HG03066 (cell line): ENCODE measurements at regions not wholly inside any gene's neighbourhood (a gene's known extent, or its start where the extent isn't known, plus 50 kb on each side); places are given as distances from the start of the nearest gene placed in this dataset.
"Not testable (repeated sequence)": the region's sequence is repeated elsewhere in the genome, so short reads cannot be mapped to it uniquely, and the experiment has no call there.

Experiments used
- ATAC-seq: cut with Tn5 transposase; IDR thresholded peaks from one replicate; pipeline ENCODE4 v1.9.1; 2021; ENCODE audit warnings: low read depth; ENCODE audit not compliant: unreplicated experiment

GRCh38 chr3:21894459-21895340 lies 143.7 kb upstream of the ZNF385D start:
- no peak for ATAC-seq

- no peak for ATAC-seq
Observed at GRCh38 chr3:21898316-21898715, 147.3 kb upstream of the ZNF385D start.

- no peak for ATAC-seq
Observed at GRCh38 chr3:21901484-21901883, 150.5 kb upstream of the ZNF385D start.

- no peak for ATAC-seq
Observed at GRCh38 chr3:21902956-21903355, 151.9 kb upstream of the ZNF385D start.

DNA sequence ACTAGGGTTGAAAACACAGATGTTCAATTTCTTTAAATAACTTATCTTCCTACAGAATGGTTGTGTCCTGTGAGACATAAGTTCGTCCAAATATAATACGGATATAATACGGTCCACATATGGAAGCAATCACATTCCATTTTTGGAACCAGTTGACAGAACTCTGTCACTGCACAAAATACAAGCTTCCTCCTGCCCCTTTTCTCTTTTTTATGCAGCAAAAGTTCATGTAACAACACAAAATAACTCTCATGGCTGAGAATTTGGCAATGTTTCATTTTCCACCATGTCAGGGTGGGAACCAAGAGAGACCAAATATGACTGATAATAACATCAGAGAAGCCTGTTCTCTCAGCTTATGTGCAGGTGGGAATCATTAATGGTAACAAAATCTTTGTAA lies 158.1 kb upstream of the ZNF385D start:
- ATAC-seq: no peak

- ATAC-seq: no peak
Observed at GRCh38 chr3:21912711-21913110, 161.7 kb upstream of the ZNF385D start.

GRCh38 chr3:21913791-21914190 lies 162.8 kb upstream of the ZNF385D start:
- ATAC-seq: no peak

DNA sequence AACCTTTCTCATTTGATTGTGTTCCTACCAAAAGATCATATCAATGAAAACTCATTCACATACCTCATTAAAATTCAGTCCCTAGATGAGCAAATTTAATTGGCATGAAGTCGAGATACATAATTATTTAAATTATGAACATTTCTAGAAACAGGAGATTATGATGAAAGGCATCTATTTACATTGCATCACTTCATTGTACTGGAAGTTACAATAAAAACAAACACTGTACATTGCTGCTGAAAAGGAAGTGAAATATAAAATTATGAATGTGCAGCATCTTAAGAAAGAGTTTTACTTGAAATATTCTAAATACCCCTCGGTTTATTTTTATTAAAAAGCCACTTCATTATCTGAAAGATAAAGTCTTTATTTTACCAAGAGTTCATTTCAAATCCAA lies 163.4 kb upstream of the ZNF385D start:
- ATAC-seq: no peak

DNA sequence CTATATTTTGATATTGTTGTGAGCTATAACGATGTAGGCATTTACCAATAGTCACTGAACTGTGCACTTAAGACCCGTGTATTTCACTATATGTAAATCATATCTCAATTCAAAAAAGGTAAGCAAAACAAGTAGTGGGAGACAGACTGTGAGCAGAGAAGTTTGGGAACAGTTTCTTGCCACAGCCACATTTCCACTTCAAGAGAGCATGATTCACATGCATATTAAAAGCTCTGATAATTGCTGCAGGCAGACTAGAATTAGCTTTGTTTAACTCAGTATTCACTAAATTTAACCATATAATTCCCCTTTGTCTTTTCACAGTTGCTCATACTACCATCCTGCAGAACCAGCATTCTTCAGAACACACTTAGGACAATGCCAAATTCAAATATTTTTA lies 168.4 kb upstream of the ZNF385D start:
- ATAC-seq: no peak

GRCh38 chr3:21920421-21920861 lies 169.4 kb upstream of the ZNF385D start:
- ATAC-seq: no peak

DNA sequence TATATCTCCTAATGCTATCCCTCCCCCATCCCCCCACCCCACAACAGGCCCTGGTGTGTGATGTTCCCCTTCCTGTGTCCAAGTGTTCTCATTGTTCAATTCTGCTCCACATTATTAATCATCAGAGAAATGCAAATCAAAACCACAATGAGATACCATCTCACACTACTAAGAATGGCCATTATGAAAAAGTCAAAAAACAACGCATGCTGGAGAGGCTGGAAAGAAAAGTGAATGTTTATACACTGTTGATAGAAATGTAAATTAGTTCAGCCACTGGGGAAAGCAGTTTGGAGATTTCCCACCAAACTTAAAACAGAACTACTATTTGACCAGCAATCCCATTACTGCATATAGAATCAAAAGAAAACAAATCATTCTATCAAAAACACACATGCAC lies 172.1 kb upstream of the ZNF385D start:
- ATAC-seq: not testable (repeated sequence)

DNA sequence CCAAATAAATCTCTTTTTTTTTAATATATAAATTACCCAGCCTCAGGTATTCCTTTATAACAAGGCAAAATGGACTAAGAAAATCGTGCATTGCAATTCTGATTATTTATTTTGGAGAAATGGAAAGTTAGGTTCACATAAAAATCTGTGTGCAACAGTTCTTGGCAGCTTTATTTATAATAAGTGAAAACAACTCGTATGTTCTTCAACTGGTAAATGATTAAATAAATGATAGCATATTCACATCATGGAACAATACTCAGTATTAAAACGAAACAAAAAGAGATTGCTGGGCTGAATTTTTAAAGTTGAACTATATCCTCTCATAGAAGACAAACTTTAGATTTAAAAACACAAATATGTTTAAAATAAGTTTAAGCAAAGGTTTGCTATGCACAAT lies 176.3 kb upstream of the ZNF385D start:
- ATAC-seq: no peak

DNA sequence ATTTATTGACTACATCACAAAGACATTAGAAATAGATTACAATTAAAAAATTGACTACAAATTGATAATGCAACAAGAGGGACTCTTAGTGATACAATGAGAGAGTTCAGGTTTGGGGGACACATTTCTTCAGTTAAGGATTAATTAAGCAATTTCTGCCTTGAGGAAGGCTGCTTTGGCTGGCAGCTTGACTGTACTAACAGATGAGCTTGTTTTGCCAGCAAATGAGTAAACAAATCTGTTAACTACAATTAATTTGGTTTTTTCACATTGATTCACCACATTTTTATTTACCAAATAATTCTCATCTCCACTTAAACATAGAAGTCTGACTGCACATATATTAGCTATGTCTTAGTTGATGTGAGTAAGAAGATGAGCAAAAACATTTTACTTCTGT lies 183.6 kb upstream of the ZNF385D start:
- no peak for ATAC-seq

GRCh38 chr3:21936207-21936606 lies 185.2 kb upstream of the ZNF385D start:
- no peak for ATAC-seq

DNA sequence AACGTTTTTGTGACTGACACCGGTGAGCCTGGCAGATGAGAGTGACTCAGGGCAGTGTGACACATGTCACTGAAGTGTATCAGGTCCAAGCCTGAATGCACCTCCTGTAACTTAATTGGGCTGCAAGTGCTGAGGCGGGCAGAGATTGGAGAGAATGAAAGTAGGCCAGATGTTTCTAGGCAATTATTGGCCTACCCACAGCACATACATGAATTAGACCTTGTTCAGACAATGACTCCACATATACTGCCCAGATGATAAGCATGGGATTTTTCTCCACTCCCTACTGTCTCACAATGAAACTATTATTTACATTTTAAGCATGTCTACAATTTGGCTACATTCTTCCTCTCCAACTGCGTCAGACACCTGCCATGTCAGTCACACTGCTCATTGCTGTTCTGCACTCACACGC lies 187.3 kb upstream of the ZNF385D start:
- no peak for ATAC-seq

DNA sequence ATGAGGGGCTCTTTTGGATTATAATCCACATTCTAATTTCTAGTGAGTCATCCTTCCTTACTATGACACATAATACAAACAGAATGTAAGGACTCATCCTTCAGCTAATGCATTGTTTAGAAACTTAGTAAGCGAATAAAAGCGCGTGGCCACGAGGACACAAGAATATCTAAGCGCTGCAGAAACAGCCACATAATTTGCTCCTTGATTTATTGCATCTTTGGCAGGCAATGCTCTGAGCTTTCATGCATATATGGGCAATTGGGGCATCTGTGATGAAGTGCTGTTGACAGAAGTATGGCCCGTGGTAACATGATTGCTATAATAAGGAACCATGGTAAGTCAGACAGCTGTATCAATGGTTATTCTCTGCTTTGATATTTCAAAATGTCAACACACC lies 191.3 kb upstream of the ZNF385D start:
- no peak for ATAC-seq

DNA sequence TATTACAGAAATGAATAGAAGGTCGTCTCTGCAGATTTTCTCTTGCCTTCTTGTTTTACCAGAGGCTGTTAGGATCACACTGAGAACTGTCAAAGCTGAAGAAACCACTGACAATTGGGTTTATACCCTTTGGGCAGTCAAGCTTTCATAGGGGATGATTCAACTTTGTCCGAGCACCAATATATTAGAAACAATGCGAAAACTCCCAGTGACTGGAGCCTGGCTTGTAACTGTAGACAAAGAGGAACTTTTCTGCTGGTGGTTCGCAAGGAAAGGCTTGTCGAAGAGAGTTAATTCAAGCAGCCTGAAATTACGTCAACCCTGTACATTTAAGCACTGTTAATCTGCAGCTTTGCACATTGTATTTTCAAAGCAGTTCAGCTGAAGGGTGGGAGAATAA lies 193.2 kb upstream of the ZNF385D start:
- no peak for ATAC-seq

DNA sequence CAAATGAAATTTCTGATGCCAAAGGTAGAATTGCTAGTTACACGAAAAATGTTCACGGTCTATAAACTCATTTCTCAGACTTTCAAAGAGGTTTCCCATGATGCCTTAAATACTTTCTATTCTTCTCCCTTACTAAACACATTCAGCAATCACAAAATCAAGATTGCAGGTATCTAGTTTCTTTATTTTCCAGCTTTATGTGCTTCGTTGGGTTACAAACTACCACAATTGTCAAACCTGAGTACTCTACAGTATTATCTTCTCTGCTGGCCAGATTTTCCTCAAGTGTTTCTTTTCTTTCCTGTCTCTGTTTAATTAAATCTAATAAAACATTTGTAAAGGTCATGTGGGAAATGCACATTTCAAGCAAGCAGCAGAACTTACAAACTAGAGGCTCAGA lies 201.8 kb upstream of the ZNF385D start:
- ATAC-seq: no peak

DNA sequence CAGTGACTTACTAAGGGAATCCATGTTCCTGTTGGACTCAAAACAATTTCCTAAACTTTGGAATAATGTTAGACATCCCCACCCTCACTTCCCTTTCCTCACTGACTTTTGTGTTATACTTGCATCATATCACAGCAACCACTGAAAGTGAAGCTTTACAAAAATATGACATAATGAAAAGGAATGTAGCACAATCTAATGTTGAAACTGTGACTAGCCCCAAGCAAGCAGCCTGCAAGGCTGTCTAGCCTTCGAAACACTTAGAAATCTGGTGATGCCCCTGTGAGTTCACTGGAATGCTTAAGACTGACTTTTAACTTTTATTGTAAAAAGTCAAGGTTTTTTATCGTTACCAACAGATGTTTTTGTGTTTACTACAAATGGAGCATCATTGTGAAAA lies 203.7 kb upstream of the ZNF385D start:
- no peak for ATAC-seq

DNA sequence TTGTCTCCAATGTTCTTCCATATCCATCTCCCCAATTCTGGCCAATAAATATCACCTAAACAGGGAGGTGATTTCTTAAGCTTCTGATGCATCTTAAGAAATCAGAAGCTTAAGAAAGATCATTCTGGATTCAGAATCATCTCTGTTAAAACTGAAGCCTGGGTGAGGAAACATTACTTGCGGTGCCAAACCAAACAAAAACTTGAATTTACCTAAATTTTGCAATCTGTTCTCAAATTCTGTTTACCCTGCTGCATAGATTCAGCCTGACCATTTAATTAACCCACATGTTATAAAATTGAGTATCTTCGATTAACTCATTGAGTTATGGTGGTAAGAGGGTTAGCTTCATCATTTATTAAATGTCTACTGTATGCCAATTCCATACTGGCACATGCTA lies 204.4 kb upstream of the ZNF385D start:
- no peak for ATAC-seq

- no peak for ATAC-seq
Observed at GRCh38 chr3:21960033-21960432, 209.0 kb upstream of the ZNF385D start.

DNA sequence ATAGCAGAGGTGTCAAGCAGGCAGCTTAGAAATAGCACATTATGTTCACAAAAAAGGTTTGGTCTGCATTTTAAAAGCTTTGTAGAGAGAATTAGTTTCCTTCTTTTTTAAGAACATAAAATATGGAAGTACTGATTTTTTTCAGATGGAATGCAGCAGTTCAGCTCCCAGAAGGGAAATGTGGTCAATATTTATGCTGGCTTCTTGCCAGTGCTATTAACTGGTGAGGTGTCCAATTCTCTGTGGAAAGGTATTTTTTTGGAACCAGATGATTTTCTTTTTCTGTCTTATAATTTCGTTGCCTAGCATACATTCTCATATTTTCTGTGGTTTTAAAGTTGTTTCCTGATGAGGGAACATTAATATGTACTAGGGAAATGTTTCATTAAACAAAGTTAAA lies 211.4 kb upstream of the ZNF385D start:
- ATAC-seq: no peak

- not testable (repeated sequence) for ATAC-seq
Observed at GRCh38 chr3:21966457-21966856, 215.4 kb upstream of the ZNF385D start.
